ENCODE measurements at regions not wholly inside any gene's neighbourhood (a gene's known extent, or its start where the extent isn't known, plus 50 kb on each side); places are given as distances from the start of the nearest gene placed in this dataset.

DNA sequence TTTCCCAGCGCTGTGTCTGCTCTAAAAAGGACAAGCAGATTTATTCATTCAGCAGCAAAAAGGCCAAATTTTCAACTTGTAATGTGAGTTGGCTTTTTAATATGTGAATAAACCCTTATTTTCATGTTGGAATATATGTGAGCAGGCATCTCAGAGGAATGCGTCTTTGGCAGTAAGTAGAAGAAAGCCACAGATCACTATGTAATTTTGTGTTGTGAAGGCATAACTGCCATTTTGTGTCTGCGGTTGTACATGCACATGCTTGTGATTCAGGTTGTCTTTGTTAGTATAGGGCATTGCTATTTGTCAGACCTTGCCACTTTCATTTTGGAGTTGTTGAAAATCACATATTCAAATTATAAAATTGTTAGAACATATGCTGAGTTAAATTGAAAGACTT, 398.8 kb upstream of the RGS6 start:
- TF ChIP-seq, protein P1, sequence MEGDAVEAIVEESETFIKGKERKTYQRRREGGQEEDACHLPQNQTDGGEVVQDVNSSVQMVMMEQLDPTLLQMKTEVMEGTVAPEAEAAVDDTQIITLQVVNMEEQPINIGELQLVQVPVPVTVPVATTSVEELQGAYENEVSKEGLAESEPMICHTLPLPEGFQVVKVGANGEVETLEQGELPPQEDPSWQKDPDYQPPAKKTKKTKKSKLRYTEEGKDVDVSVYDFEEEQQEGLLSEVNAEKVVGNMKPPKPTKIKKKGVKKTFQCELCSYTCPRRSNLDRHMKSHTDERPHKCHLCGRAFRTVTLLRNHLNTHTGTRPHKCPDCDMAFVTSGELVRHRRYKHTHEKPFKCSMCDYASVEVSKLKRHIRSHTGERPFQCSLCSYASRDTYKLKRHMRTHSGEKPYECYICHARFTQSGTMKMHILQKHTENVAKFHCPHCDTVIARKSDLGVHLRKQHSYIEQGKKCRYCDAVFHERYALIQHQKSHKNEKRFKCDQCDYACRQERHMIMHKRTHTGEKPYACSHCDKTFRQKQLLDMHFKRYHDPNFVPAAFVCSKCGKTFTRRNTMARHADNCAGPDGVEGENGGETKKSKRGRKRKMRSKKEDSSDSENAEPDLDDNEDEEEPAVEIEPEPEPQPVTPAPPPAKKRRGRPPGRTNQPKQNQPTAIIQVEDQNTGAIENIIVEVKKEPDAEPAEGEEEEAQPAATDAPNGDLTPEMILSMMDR (IDR thresholded peaks at IDR 0.05) = no peak
- no peak for TF ChIP-seq POLR2A (IDR thresholded peaks at IDR 0.05)
- TF ChIP-seq EP300 (IDR thresholded peaks at IDR 0.05) = no peak
- TF ChIP-seq POLR2AphosphoS5 (IDR thresholded peaks at IDR 0.05) = no peak
- H3K4me3 ChIP-seq = no peak overlapping the region

DNA sequence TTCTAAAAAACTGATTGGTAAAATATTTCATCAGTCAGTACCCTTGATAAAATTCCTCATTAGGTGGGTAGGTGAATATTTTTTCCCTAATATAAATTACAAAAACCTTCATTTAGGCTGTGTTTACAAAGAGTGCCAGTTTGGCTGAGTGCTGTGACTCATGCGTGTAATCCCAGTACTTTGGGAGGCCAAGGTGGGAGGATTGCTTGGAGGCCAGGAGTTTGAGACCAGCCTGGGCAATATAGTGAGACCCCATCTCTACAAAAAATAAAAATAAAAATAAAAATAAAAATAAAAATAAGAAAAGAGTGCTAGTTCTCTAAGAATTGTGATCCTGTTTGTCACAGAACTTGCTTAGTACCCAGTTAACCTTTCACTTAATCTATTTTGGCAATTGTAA, 398.4 kb upstream of the RGS6 start:
- Histone ChIP-seq H3K27ac (no peak overlapping the region), H3K27me3 (no peaks in the 10 kb centered on the region), H3K4me1 (peaks cover 0 to 36% (median 26%) of the 10 kb centered on the region in 4 donors), H3K36me3 (no peaks in the 10 kb centered on the region), H3K4me3 (no peak overlapping the region), H3K9me3 (no peaks in the 10 kb centered on the region)
- WGBS, 2 donors = 93 to 97% methylated on average over 1 of the region's 1 CpG
- DNase-seq = no peak
- TF ChIP-seq POLR2AphosphoS5 (IDR thresholded peaks at IDR 0.05) (no peak), POLR2A (IDR thresholded peaks at IDR 0.05) (no peak), EP300 (IDR thresholded peaks at IDR 0.05) (no peak)
- TF ChIP-seq, protein P1 (IDR thresholded peaks at IDR 0.05) = no peak
- intact Hi-C loops (cut with DNase I) = no loop called here

More for the DNA sequence above, 398.8 kb upstream of the RGS6 start:
- DNase-seq = no peak
- Histone ChIP-seq H3K36me3 (no peaks in the 10 kb centered on the region), H3K27ac (no peak overlapping the region), H3K4me1 (peaks cover 0 to 31% (median 22%) of the 10 kb centered on the region in 4 donors), H3K27me3 (no peaks in the 10 kb centered on the region), H3K9me3 (no peaks in the 10 kb centered on the region)
- intact Hi-C loops (cut with DNase I) = no loop called here
- whole genome bisulfite sequencing, 2 donors = 94 to 98% methylated on average over 3 of the region's 3 CpGs

DNA sequence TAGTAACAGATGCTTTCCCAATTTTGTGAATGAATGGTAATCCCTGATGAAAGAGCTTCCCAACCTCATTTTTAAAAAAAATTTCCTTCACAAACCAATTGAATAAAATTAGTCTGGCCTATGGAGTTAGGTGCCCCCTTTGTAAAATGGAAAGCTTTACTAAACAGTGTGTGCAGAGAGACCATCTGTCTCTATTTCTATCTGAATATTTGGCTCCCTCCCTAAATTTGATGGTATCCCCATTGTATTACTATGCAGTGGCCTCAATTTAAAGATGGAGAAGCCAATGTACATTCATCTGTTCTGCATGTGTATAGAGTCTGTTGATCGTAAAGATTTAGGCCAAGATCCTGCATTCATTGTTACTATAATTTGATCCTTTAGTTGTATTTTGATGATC, 397.7 kb upstream of the RGS6 start:
- no peak overlapping the region for H3K27ac ChIP-seq
- no peak overlapping the region for H3K4me3 ChIP-seq
- 94 to 99% methylated on average over 1 of the region's 1 CpG for WGBS, 2 donors
- no peaks in the 10 kb centered on the region for H3K9me3 ChIP-seq
- TF ChIP-seq, protein P1 (IDR thresholded peaks at IDR 0.05) = no peak
- no peak for TF ChIP-seq POLR2A (IDR thresholded peaks at IDR 0.05)
- TF ChIP-seq POLR2AphosphoS5 (IDR thresholded peaks at IDR 0.05) = no peak
- TF ChIP-seq EP300 (IDR thresholded peaks at IDR 0.05) = no peak
- DNase-seq = no peak
- no peaks in the 10 kb centered on the region for H3K36me3 ChIP-seq
- no peaks in the 10 kb centered on the region for H3K27me3 ChIP-seq
- intact Hi-C loops (cut with DNase I) = no loop called here
- H3K4me1 ChIP-seq = peaks cover 0 to 43% (median 33%) of the 10 kb centered on the region in 4 donors

DNA sequence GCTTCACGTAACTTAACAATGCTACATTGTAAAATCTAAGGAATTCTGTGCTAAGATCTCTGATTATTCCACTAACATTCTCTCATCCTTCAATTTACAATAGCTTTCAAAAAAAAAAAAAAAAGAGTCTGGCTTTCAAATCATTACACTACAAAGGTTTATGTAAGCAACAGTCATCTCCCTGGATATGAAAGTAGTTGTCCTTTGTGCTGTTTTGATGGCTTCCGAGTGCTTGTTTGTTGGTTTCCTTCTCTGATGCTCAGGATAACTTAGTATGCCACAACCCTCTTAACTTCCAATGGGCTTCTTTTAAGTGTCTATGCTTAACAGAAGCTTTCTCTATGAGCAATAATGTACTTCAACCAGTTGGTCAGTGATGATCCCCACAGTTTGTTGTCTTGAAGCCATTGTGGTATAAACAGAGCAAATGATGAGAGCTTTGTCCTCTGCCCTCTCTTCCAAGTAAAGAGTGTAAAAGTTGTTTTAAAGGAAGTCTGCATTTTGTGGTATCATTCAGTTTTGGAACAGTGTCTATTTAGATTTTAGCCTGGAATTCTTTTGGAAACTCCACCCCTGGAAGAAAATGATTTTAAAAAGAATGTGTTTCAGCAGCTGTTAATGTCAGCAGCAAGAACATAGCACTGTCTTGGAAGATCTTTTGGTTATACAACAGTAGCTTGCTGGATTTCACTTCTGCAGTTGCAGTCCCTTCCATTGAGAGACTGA, 396.1 kb upstream of the RGS6 start:
- 81 to 85% methylated on average over 2 of the region's 2 CpGs for WGBS, 2 donors
- DNase-seq = no peak
- no peaks in the 10 kb centered on the region for H3K27me3 ChIP-seq
- no peaks in the 10 kb centered on the region for H3K9me3 ChIP-seq
- peak overlapping the region in 2 of 4 donors; percentile 1 to 24 for H3K27ac ChIP-seq
- intact Hi-C loops (cut with DNase I) = no loop called here
- H3K4me3 ChIP-seq = no peak overlapping the region
- H3K4me1 ChIP-seq = peaks cover 0 to 57% (median 43%) of the 10 kb centered on the region in 4 donors
- no peak for TF ChIP-seq POLR2A (IDR thresholded peaks at IDR 0.05)
- no peak for TF ChIP-seq EP300 (IDR thresholded peaks at IDR 0.05)
- TF ChIP-seq, protein P1 (IDR thresholded peaks at IDR 0.05) = no peak
- TF ChIP-seq POLR2AphosphoS5 (IDR thresholded peaks at IDR 0.05) = no peak
- no peaks in the 10 kb centered on the region for H3K36me3 ChIP-seq

Data from sigmoid colon (tissue), 6 donors.